HUDEP-2 (cell line): ENCODE measurements at regions not wholly inside any gene's neighbourhood (a gene's known extent, or its start where the extent isn't known, plus 50 kb on each side); places are given as distances from the start of the nearest gene placed in this dataset.

Experiments used
- DNase-seq, 76 experiments: peaks; one replicate each; lab custom pipeline; 2025; ENCODE audit not compliant: unreplicated experiment in 76 of 76; lab: John Stamatoyannopoulos, UW

- DNase-seq = no peak
Measured at GRCh38 chr9:12930906-12931305, 156.1 kb downstream of the LURAP1L start.

- DNase-seq = no peak
Measured at GRCh38 chr9:12933957-12934356, 159.1 kb downstream of the LURAP1L start.

GRCh38 chr9:12934545-12935272 lies 159.9 kb downstream of the LURAP1L start:
- no peak for DNase-seq

GRCh38 chr9:12935714-12936113 lies 160.9 kb downstream of the LURAP1L start:
- no peak for DNase-seq

GRCh38 chr9:12954441-12954840 lies 179.6 kb downstream of the LURAP1L start:
- DNase-seq = no peak

- DNase-seq = no peak
Measured at GRCh38 chr9:12955510-12956163, 180.8 kb downstream of the LURAP1L start.

- no peak for DNase-seq
Measured at GRCh38 chr9:12956261-12956660, 181.4 kb downstream of the LURAP1L start.

GRCh38 chr9:12956805-12957204 lies 182.0 kb downstream of the LURAP1L start:
- DNase-seq = no peak

- no peak for DNase-seq
Measured at GRCh38 chr9:12958279-12958678, 183.5 kb downstream of the LURAP1L start.

- DNase-seq = no peak
Measured at GRCh38 chr9:12958708-12959107, 183.9 kb downstream of the LURAP1L start.

- DNase-seq = no peak
Measured at GRCh38 chr9:12961276-12961809, 186.5 kb downstream of the LURAP1L start.

GRCh38 chr9:12963537-12963936 lies 188.7 kb downstream of the LURAP1L start:
- DNase-seq = no peak

- DNase-seq = no peak
Measured at GRCh38 chr9:12964271-12964670, 189.5 kb downstream of the LURAP1L start.

GRCh38 chr9:12965303-12965702 lies 190.5 kb downstream of the LURAP1L start:
- DNase-seq = no peak

- DNase-seq = no peak
Measured at GRCh38 chr9:12968093-12968492, 193.3 kb downstream of the LURAP1L start.

- DNase-seq = no peak
Measured at GRCh38 chr9:12972608-12973589, 198.1 kb downstream of the LURAP1L start.

GRCh38 chr9:12973710-12974109 lies 198.9 kb downstream of the LURAP1L start:
- no peak for DNase-seq

GRCh38 chr9:12974671-12975070 lies 199.9 kb downstream of the LURAP1L start:
- DNase-seq = no peak

GRCh38 chr9:12975496-12975895 lies 200.7 kb downstream of the LURAP1L start:
- DNase-seq = no peak

GRCh38 chr9:12980085-12980851 lies 205.4 kb downstream of the LURAP1L start:
- DNase-seq = no peak
